ENCODE measurements at regions not wholly inside any gene's neighbourhood (a gene's known extent, or its start where the extent isn't known, plus 50 kb on each side); places are given as distances from the start of the nearest gene placed in this dataset.

GRCh38 chr12:40515041-40515816 is 177.0 kb upstream of the CNTN1 start:
- no peak overlapping the region for H3K4ac ChIP-seq (ENCODE audit: low read depth, low read length)
- WGBS (ENCODE audit: extremely low coverage, insufficient coverage, low lambda C conversion rate): no CpG with 5 or more reads among the region's 5 CpGs
- H2BK5ac ChIP-seq (ENCODE audit: low read length): no peak overlapping the region
- H2BK15ac ChIP-seq (replicated peaks; ENCODE audit: low read depth): no peak overlapping the region
- no peaks in the 10 kb centered on the region for H3K79me1 ChIP-seq (ENCODE audit: low read length)
- no peak overlapping the region for H3K4me2 ChIP-seq (ENCODE audit: low read length)
- H3K9ac ChIP-seq (ENCODE audit: low read length): no peak overlapping the region
- no peak overlapping the region for H3K23ac ChIP-seq (ENCODE audit: low read length)
- H3K4me1 ChIP-seq (ENCODE audit: control insufficient read depth, low read depth, low read length): no peaks in the 10 kb centered on the region
- no peaks in the 10 kb centered on the region for H3K36me3 ChIP-seq (ENCODE audit: control insufficient read depth, insufficient read depth, low read length)
- H4K5ac ChIP-seq (ENCODE audit: low read length): no peak overlapping the region
- H3K18ac ChIP-seq (ENCODE audit: low read length): no peak overlapping the region
- H4K8ac ChIP-seq (ENCODE audit: low read depth, low read length): no peak overlapping the region
- no peak overlapping the region for H3K27ac ChIP-seq (ENCODE audit: low read depth, low read length)
- H2AK5ac ChIP-seq (ENCODE audit: low read length): no peak overlapping the region
- H3K79me2 ChIP-seq (ENCODE audit: control insufficient read depth, insufficient read depth, low read length): no peaks in the 10 kb centered on the region
- H3K56ac ChIP-seq (ENCODE audit: low read length): no peak overlapping the region
- no peak overlapping the region for H3K4me3 ChIP-seq (ENCODE audit: low read length)
- H3K27me3 ChIP-seq (ENCODE audit: insufficient read depth, low read length, poor library complexity): no peaks in the 10 kb centered on the region
- no peak for DNase-seq
- no peak overlapping the region for H2BK120ac ChIP-seq (ENCODE audit: low read depth, low read length)

- no CpG with 5 or more reads among the region's 3 CpGs for WGBS (ENCODE audit: extremely low coverage, insufficient coverage, low lambda C conversion rate)
- no peak overlapping the region for H2BK120ac ChIP-seq (ENCODE audit: low read depth, low read length)
- no peak overlapping the region for H2AK5ac ChIP-seq (ENCODE audit: low read length)
- H3K23ac ChIP-seq (ENCODE audit: low read length): no peak overlapping the region
- no peak overlapping the region for H2BK15ac ChIP-seq (replicated peaks; ENCODE audit: low read depth)
- no peak overlapping the region for H3K4me2 ChIP-seq (ENCODE audit: low read length)
- H3K4me1 ChIP-seq (ENCODE audit: control insufficient read depth, low read depth, low read length): no peaks in the 10 kb centered on the region
- H3K27ac ChIP-seq (ENCODE audit: low read depth, low read length): no peak overlapping the region
- no peak overlapping the region for H3K4ac ChIP-seq (ENCODE audit: low read depth, low read length)
- H3K79me1 ChIP-seq (ENCODE audit: low read length): no peaks in the 10 kb centered on the region
- no peak overlapping the region for H3K56ac ChIP-seq (ENCODE audit: low read length)
- H2BK5ac ChIP-seq (ENCODE audit: low read length): no peak overlapping the region
- H4K5ac ChIP-seq (ENCODE audit: low read length): no peak overlapping the region
- H4K8ac ChIP-seq (ENCODE audit: low read depth, low read length): no peak overlapping the region
- no peaks in the 10 kb centered on the region for H3K27me3 ChIP-seq (ENCODE audit: insufficient read depth, low read length, poor library complexity)
- no peak overlapping the region for H3K18ac ChIP-seq (ENCODE audit: low read length)
- no peaks in the 10 kb centered on the region for H3K36me3 ChIP-seq (ENCODE audit: control insufficient read depth, insufficient read depth, low read length)
- H3K4me3 ChIP-seq (ENCODE audit: low read length): no peak overlapping the region
- no peak overlapping the region for H3K9ac ChIP-seq (ENCODE audit: low read length)
- no peak for DNase-seq
- H3K79me2 ChIP-seq (ENCODE audit: control insufficient read depth, insufficient read depth, low read length): no peaks in the 10 kb centered on the region
Measured at GRCh38 chr12:40522837-40523236, 169.4 kb upstream of the CNTN1 start.

- Histone ChIP-seq H3K9ac (ENCODE audit: low read length) (no peak overlapping the region), H2BK5ac (ENCODE audit: low read length) (no peak overlapping the region), H3K79me2 (ENCODE audit: control insufficient read depth, insufficient read depth, low read length) (no peaks in the 10 kb centered on the region), H3K23ac (ENCODE audit: low read length) (no peak overlapping the region), H2BK120ac (ENCODE audit: low read depth, low read length) (no peak overlapping the region), H4K5ac (ENCODE audit: low read length) (no peak overlapping the region), H4K8ac (ENCODE audit: low read depth, low read length) (no peak overlapping the region), H3K79me1 (ENCODE audit: low read length) (no peaks in the 10 kb centered on the region), H3K4me1 (ENCODE audit: control insufficient read depth, low read depth, low read length) (no peaks in the 10 kb centered on the region), H2AK5ac (ENCODE audit: low read length) (no peak overlapping the region), H3K27me3 (ENCODE audit: insufficient read depth, low read length, poor library complexity) (no peaks in the 10 kb centered on the region), H3K18ac (ENCODE audit: low read length) (no peak overlapping the region), H3K4ac (ENCODE audit: low read depth, low read length) (no peak overlapping the region), H2BK15ac (replicated peaks; ENCODE audit: low read depth) (no peak overlapping the region), H3K4me2 (ENCODE audit: low read length) (no peak overlapping the region), H3K36me3 (ENCODE audit: control insufficient read depth, insufficient read depth, low read length) (no peaks in the 10 kb centered on the region), H3K4me3 (ENCODE audit: low read length) (no peak overlapping the region), H3K56ac (ENCODE audit: low read length) (no peak overlapping the region), H3K27ac (ENCODE audit: low read depth, low read length) (no peak overlapping the region)
- DNase-seq: no peak
- no CpG with 5 or more reads among the region's 3 CpGs for WGBS (ENCODE audit: extremely low coverage, insufficient coverage, low lambda C conversion rate)
Measured at GRCh38 chr12:40525054-40525453, 167.2 kb upstream of the CNTN1 start.

GRCh38 chr12:40534828-40535227 is 157.4 kb upstream of the CNTN1 start:
- no peak overlapping the region for H2AK5ac ChIP-seq (ENCODE audit: low read length)
- H3K79me2 ChIP-seq (ENCODE audit: control insufficient read depth, insufficient read depth, low read length): no peaks in the 10 kb centered on the region
- no peak overlapping the region for H4K5ac ChIP-seq (ENCODE audit: low read length)
- no peak overlapping the region for H3K56ac ChIP-seq (ENCODE audit: low read length)
- H3K4ac ChIP-seq (ENCODE audit: low read depth, low read length): no peak overlapping the region
- no peak overlapping the region for H3K23ac ChIP-seq (ENCODE audit: low read length)
- no peak overlapping the region for H4K8ac ChIP-seq (ENCODE audit: low read depth, low read length)
- DNase-seq: peak; percentile 40
- no peak overlapping the region for H3K4me3 ChIP-seq (ENCODE audit: low read length)
- no peaks in the 10 kb centered on the region for H3K79me1 ChIP-seq (ENCODE audit: low read length)
- no peaks in the 10 kb centered on the region for H3K27me3 ChIP-seq (ENCODE audit: insufficient read depth, low read length, poor library complexity)
- no peaks in the 10 kb centered on the region for H3K4me1 ChIP-seq (ENCODE audit: control insufficient read depth, low read depth, low read length)
- H3K18ac ChIP-seq (ENCODE audit: low read length): no peak overlapping the region
- H2BK120ac ChIP-seq (ENCODE audit: low read depth, low read length): no peak overlapping the region
- no peak overlapping the region for H3K27ac ChIP-seq (ENCODE audit: low read depth, low read length)
- H2BK15ac ChIP-seq (replicated peaks; ENCODE audit: low read depth): no peak overlapping the region
- no peak overlapping the region for H3K9ac ChIP-seq (ENCODE audit: low read length)
- H3K4me2 ChIP-seq (ENCODE audit: low read length): no peak overlapping the region
- no peaks in the 10 kb centered on the region for H3K36me3 ChIP-seq (ENCODE audit: control insufficient read depth, insufficient read depth, low read length)
- no CpG with 5 or more reads among the region's 4 CpGs for WGBS (ENCODE audit: extremely low coverage, insufficient coverage, low lambda C conversion rate)
- H2BK5ac ChIP-seq (ENCODE audit: low read length): no peak overlapping the region

- Histone ChIP-seq H3K4ac (ENCODE audit: low read depth, low read length) (no peak overlapping the region), H3K79me2 (ENCODE audit: control insufficient read depth, insufficient read depth, low read length) (no peaks in the 10 kb centered on the region), H3K56ac (ENCODE audit: low read length) (no peak overlapping the region), H3K18ac (ENCODE audit: low read length) (no peak overlapping the region), H2AK5ac (ENCODE audit: low read length) (no peak overlapping the region), H3K4me1 (ENCODE audit: control insufficient read depth, low read depth, low read length) (no peaks in the 10 kb centered on the region), H4K5ac (ENCODE audit: low read length) (no peak overlapping the region), H3K4me3 (ENCODE audit: low read length) (no peak overlapping the region), H3K4me2 (ENCODE audit: low read length) (no peak overlapping the region), H3K27ac (ENCODE audit: low read depth, low read length) (no peak overlapping the region), H2BK120ac (ENCODE audit: low read depth, low read length) (no peak overlapping the region), H3K36me3 (ENCODE audit: control insufficient read depth, insufficient read depth, low read length) (no peaks in the 10 kb centered on the region), H3K79me1 (ENCODE audit: low read length) (no peaks in the 10 kb centered on the region), H3K9ac (ENCODE audit: low read length) (no peak overlapping the region), H3K23ac (ENCODE audit: low read length) (no peak overlapping the region), H4K8ac (ENCODE audit: low read depth, low read length) (no peak overlapping the region), H2BK15ac (replicated peaks; ENCODE audit: low read depth) (no peak overlapping the region), H2BK5ac (ENCODE audit: low read length) (no peak overlapping the region), H3K27me3 (ENCODE audit: insufficient read depth, low read length, poor library complexity) (no peaks in the 10 kb centered on the region)
- DNase-seq: no peak
- no CpG with 5 or more reads among the region's 1 CpG for WGBS (ENCODE audit: extremely low coverage, insufficient coverage, low lambda C conversion rate)
Measured at GRCh38 chr12:40551466-40551865, 140.8 kb upstream of the CNTN1 start.

GRCh38 chr12:40552868-40553267 is 139.4 kb upstream of the CNTN1 start:
- H4K5ac ChIP-seq (ENCODE audit: low read length): no peak overlapping the region
- no CpG with 5 or more reads among the region's 1 CpG for WGBS (ENCODE audit: extremely low coverage, insufficient coverage, low lambda C conversion rate)
- H4K8ac ChIP-seq (ENCODE audit: low read depth, low read length): no peak overlapping the region
- no peaks in the 10 kb centered on the region for H3K36me3 ChIP-seq (ENCODE audit: control insufficient read depth, insufficient read depth, low read length)
- H2BK5ac ChIP-seq (ENCODE audit: low read length): no peak overlapping the region
- no peaks in the 10 kb centered on the region for H3K79me1 ChIP-seq (ENCODE audit: low read length)
- H2BK15ac ChIP-seq (replicated peaks; ENCODE audit: low read depth): no peak overlapping the region
- no peak overlapping the region for H3K9ac ChIP-seq (ENCODE audit: low read length)
- H3K27me3 ChIP-seq (ENCODE audit: insufficient read depth, low read length, poor library complexity): no peaks in the 10 kb centered on the region
- DNase-seq: no peak
- no peaks in the 10 kb centered on the region for H3K79me2 ChIP-seq (ENCODE audit: control insufficient read depth, insufficient read depth, low read length)
- no peak overlapping the region for H3K4me2 ChIP-seq (ENCODE audit: low read length)
- H3K4me1 ChIP-seq (ENCODE audit: control insufficient read depth, low read depth, low read length): no peaks in the 10 kb centered on the region
- H2AK5ac ChIP-seq (ENCODE audit: low read length): no peak overlapping the region
- no peak overlapping the region for H2BK120ac ChIP-seq (ENCODE audit: low read depth, low read length)
- no peak overlapping the region for H3K4ac ChIP-seq (ENCODE audit: low read depth, low read length)
- H3K27ac ChIP-seq (ENCODE audit: low read depth, low read length): no peak overlapping the region
- H3K23ac ChIP-seq (ENCODE audit: low read length): no peak overlapping the region
- no peak overlapping the region for H3K56ac ChIP-seq (ENCODE audit: low read length)
- no peak overlapping the region for H3K18ac ChIP-seq (ENCODE audit: low read length)
- no peak overlapping the region for H3K4me3 ChIP-seq (ENCODE audit: low read length)

Data from mesendoderm (in vitro differentiated cells).